ENCODE measurements at regions not wholly inside any gene's neighbourhood (a gene's known extent, or its start where the extent isn't known, plus 50 kb on each side); places are given as distances from the start of the nearest gene placed in this dataset.

- Histone ChIP-seq H2AFZ (replicated peaks) (no peak overlapping the region), H4K20me1 (ENCODE audit: low read depth) (no peaks in the 10 kb centered on the region), H3K4me2 (no peak overlapping the region), H3K4me3 (no peak overlapping the region), H3F3A (ENCODE audit: low read depth) (no peaks in the 10 kb centered on the region), H3K27me3 (no peaks in the 10 kb centered on the region), H3K79me2 (ENCODE audit: low read depth) (no peaks in the 10 kb centered on the region), H3K27ac (no peak overlapping the region), H3K4me1 (no peaks in the 10 kb centered on the region), H3K9ac (no peak overlapping the region), H3K9me3 (ENCODE audit: low read depth) (no peaks in the 10 kb centered on the region), H3K36me3 (no peaks in the 10 kb centered on the region)
- H3K9me3 Mint-ChIP-seq, result no peaks in the 10 kb centered on the region
- no peak overlapping the region for H3K27ac Mint-ChIP-seq
- H3K4me1 Mint-ChIP-seq, result peaks cover 7% of the 10 kb centered on the region
- H3K27me3 Mint-ChIP-seq (ENCODE audit: insufficient read depth, low read depth), result no peaks in the 10 kb centered on the region
- no peak overlapping the region for H3K4me3 Mint-ChIP-seq
- no peak for DNase-seq (ENCODE audit: low spot score)
- no peaks in the 10 kb centered on the region for H3K36me3 Mint-ChIP-seq
- TF ChIP-seq CTCF (IDR thresholded peaks at IDR 0.05), result no peak
- TF ChIP-seq EZH2phosphoT487 (IDR thresholded peaks at IDR 0.05), result no peak
- TF ChIP-seq EZH2 (IDR thresholded peaks at IDR 0.05), result no peak
Observed at GRCh38 chr6:23879816-23880215, 246.2 kb upstream of the NRSN1 start.

- Mint-ChIP-seq H3K36me3 (no peaks in the 10 kb centered on the region), H3K27ac (no peak overlapping the region), H3K27me3 (ENCODE audit: insufficient read depth, low read depth) (no peaks in the 10 kb centered on the region), H3K4me1 (no peaks in the 10 kb centered on the region), H3K9me3 (no peaks in the 10 kb centered on the region), H3K4me3 (no peak overlapping the region)
- Histone ChIP-seq H3K9me3 (ENCODE audit: low read depth) (no peaks in the 10 kb centered on the region), H3K4me3 (no peak overlapping the region), H3K27me3 (no peaks in the 10 kb centered on the region), H4K20me1 (ENCODE audit: low read depth) (no peaks in the 10 kb centered on the region), H3F3A (ENCODE audit: low read depth) (no peaks in the 10 kb centered on the region), H3K9ac (no peak overlapping the region), H3K27ac (no peak overlapping the region), H3K4me2 (no peak overlapping the region), H3K4me1 (no peaks in the 10 kb centered on the region), H2AFZ (replicated peaks) (no peak overlapping the region), H3K36me3 (no peaks in the 10 kb centered on the region), H3K79me2 (ENCODE audit: low read depth) (no peaks in the 10 kb centered on the region)
- DNase-seq (ENCODE audit: low spot score), result no peak
- TF ChIP-seq EZH2 (IDR thresholded peaks at IDR 0.05) (no peak), EZH2phosphoT487 (IDR thresholded peaks at IDR 0.05) (no peak), CTCF (IDR thresholded peaks at IDR 0.05) (no peak)
Observed at GRCh38 chr6:23890543-23891227, 235.3 kb upstream of the NRSN1 start.

- H3K4me2 ChIP-seq, result no peak overlapping the region
- no peaks in the 10 kb centered on the region for H3K36me3 ChIP-seq
- no peak for DNase-seq (ENCODE audit: low spot score)
- Mint-ChIP-seq H3K4me1 (peaks cover 6% of the 10 kb centered on the region), H3K27me3 (ENCODE audit: insufficient read depth, low read depth) (no peaks in the 10 kb centered on the region), H3K4me3 (no peak overlapping the region), H3K27ac (no peak overlapping the region), H3K36me3 (no peaks in the 10 kb centered on the region), H3K9me3 (peaks cover 2% of the 10 kb centered on the region)
- no peaks in the 10 kb centered on the region for H4K20me1 ChIP-seq (ENCODE audit: low read depth)
- no peak overlapping the region for H2AFZ ChIP-seq (replicated peaks)
- no peak overlapping the region for H3K4me3 ChIP-seq
- no peaks in the 10 kb centered on the region for H3K27me3 ChIP-seq
- TF ChIP-seq CTCF (IDR thresholded peaks at IDR 0.05) (no peak), EZH2 (IDR thresholded peaks at IDR 0.05) (no peak), EZH2phosphoT487 (IDR thresholded peaks at IDR 0.05) (no peak)
- H3K9me3 ChIP-seq (ENCODE audit: low read depth), result no peaks in the 10 kb centered on the region
- H3K79me2 ChIP-seq (ENCODE audit: low read depth), result no peaks in the 10 kb centered on the region
- no peak overlapping the region for H3K9ac ChIP-seq
- no peaks in the 10 kb centered on the region for H3F3A ChIP-seq (ENCODE audit: low read depth)
- no peak overlapping the region for H3K27ac ChIP-seq
- no peaks in the 10 kb centered on the region for H3K4me1 ChIP-seq
Observed at GRCh38 chr6:23905133-23905815, 220.7 kb upstream of the NRSN1 start.

Data from neural progenitor cell (in vitro differentiated cells).